ENCODE measurements at regions not wholly inside any gene's neighbourhood (a gene's known extent, or its start where the extent isn't known, plus 50 kb on each side); places are given as distances from the start of the nearest gene placed in this dataset.

GRCh38 chr7:9900339-9900738, 1073.3 kb upstream of the PHF14 start:
- no peak overlapping the region for H3K27ac ChIP-seq
- no peak overlapping the region for H3K9ac ChIP-seq
- no peaks in the 10 kb centered on the region for H3K4me1 ChIP-seq
- no peaks in the 10 kb centered on the region for H3K27me3 ChIP-seq (ENCODE audit: control insufficient read depth, insufficient read depth, low read length)
- no peaks in the 10 kb centered on the region for H3K9me3 ChIP-seq (ENCODE audit: control insufficient read depth, low read length)
- no peak overlapping the region for H3K4me3 ChIP-seq (ENCODE audit: low read depth, low read length)
- no peak for TF ChIP-seq CTCF (IDR thresholded peaks at IDR 0.05)
- H3K4me2 ChIP-seq (ENCODE audit: low read length), result no peak overlapping the region
- H3K79me2 ChIP-seq, result no peaks in the 10 kb centered on the region
- H2AFZ ChIP-seq, result no peak overlapping the region
- no peaks in the 10 kb centered on the region for H3K36me3 ChIP-seq (ENCODE audit: control insufficient read depth, insufficient read depth, low read length)

GRCh38 chr7:9921326-9921725, 1052.3 kb upstream of the PHF14 start:
- no peak overlapping the region for H3K4me3 ChIP-seq (ENCODE audit: low read depth, low read length)
- no peak overlapping the region for H3K27ac ChIP-seq
- H3K9me3 ChIP-seq (ENCODE audit: control insufficient read depth, low read length), result no peaks in the 10 kb centered on the region
- H3K4me1 ChIP-seq, result no peaks in the 10 kb centered on the region
- no peaks in the 10 kb centered on the region for H3K36me3 ChIP-seq (ENCODE audit: control insufficient read depth, insufficient read depth, low read length)
- H3K4me2 ChIP-seq (ENCODE audit: low read length), result no peak overlapping the region
- H3K79me2 ChIP-seq, result no peaks in the 10 kb centered on the region
- H3K27me3 ChIP-seq (ENCODE audit: control insufficient read depth, insufficient read depth, low read length), result no peaks in the 10 kb centered on the region
- H3K9ac ChIP-seq, result no peak overlapping the region
- no peak for TF ChIP-seq CTCF (IDR thresholded peaks at IDR 0.05)
- H2AFZ ChIP-seq, result no peak overlapping the region

- no peak overlapping the region for H3K27ac ChIP-seq
- H3K9me3 ChIP-seq (ENCODE audit: control insufficient read depth, low read length), result no peaks in the 10 kb centered on the region
- no peaks in the 10 kb centered on the region for H3K79me2 ChIP-seq
- no peaks in the 10 kb centered on the region for H3K4me1 ChIP-seq
- no peak overlapping the region for H3K4me3 ChIP-seq (ENCODE audit: low read depth, low read length)
- no peaks in the 10 kb centered on the region for H3K36me3 ChIP-seq (ENCODE audit: control insufficient read depth, insufficient read depth, low read length)
- H3K9ac ChIP-seq, result no peak overlapping the region
- no peaks in the 10 kb centered on the region for H3K27me3 ChIP-seq (ENCODE audit: control insufficient read depth, insufficient read depth, low read length)
- H2AFZ ChIP-seq, result no peak overlapping the region
- no peak for TF ChIP-seq CTCF (IDR thresholded peaks at IDR 0.05)
- H3K4me2 ChIP-seq (ENCODE audit: low read length), result no peak overlapping the region
Observed at GRCh38 chr7:9937944-9938631, 1035.6 kb upstream of the PHF14 start.

- Histone ChIP-seq H3K4me3 (ENCODE audit: low read depth, low read length) (no peak overlapping the region), H3K36me3 (ENCODE audit: control insufficient read depth, insufficient read depth, low read length) (no peaks in the 10 kb centered on the region), H3K27ac (no peak overlapping the region), H3K27me3 (ENCODE audit: control insufficient read depth, insufficient read depth, low read length) (no peaks in the 10 kb centered on the region), H3K9ac (no peak overlapping the region), H3K79me2 (no peaks in the 10 kb centered on the region), H2AFZ (no peak overlapping the region), H3K9me3 (ENCODE audit: control insufficient read depth, low read length) (no peaks in the 10 kb centered on the region), H3K4me2 (ENCODE audit: low read length) (no peak overlapping the region), H3K4me1 (no peaks in the 10 kb centered on the region)
- no peak for TF ChIP-seq CTCF (IDR thresholded peaks at IDR 0.05)
Observed at GRCh38 chr7:9939176-9939575, 1034.5 kb upstream of the PHF14 start.

- H3K9me3 ChIP-seq (ENCODE audit: control insufficient read depth, low read length), result no peaks in the 10 kb centered on the region
- H3K27ac ChIP-seq, result no peak overlapping the region
- H3K27me3 ChIP-seq (ENCODE audit: control insufficient read depth, insufficient read depth, low read length), result no peaks in the 10 kb centered on the region
- no peak overlapping the region for H3K9ac ChIP-seq
- no peak overlapping the region for H2AFZ ChIP-seq
- no peaks in the 10 kb centered on the region for H3K4me1 ChIP-seq
- TF ChIP-seq CTCF (IDR thresholded peaks at IDR 0.05), result no peak
- H3K79me2 ChIP-seq, result no peaks in the 10 kb centered on the region
- H3K4me2 ChIP-seq (ENCODE audit: low read length), result no peak overlapping the region
- no peaks in the 10 kb centered on the region for H3K36me3 ChIP-seq (ENCODE audit: control insufficient read depth, insufficient read depth, low read length)
- no peak overlapping the region for H3K4me3 ChIP-seq (ENCODE audit: low read depth, low read length)
Observed at GRCh38 chr7:9945131-9945530, 1028.5 kb upstream of the PHF14 start.

Data from parathyroid adenoma (tissue), 2 donors.